Bone marrow (tissue), 2 donors: ENCODE measurements at regions not wholly inside any gene's neighbourhood (a gene's known extent, or its start where the extent isn't known, plus 50 kb on each side); places are given as distances from the start of the nearest gene placed in this dataset.
"Not testable (repeated sequence)": the region's sequence is repeated elsewhere in the genome, so short reads cannot be mapped to it uniquely, and the experiment has no call there.

Experiments used
- DNase-seq, 2 donors: peaks; one replicate each; lab custom pipeline; 2025; lab: John Stamatoyannopoulos, UW

GRCh38 chr2:220346919-220347318, 719.5 kb downstream of the SLC4A3 start:
- DNase-seq, result no peak

- no peak for DNase-seq
Observed at GRCh38 chr2:220347626-220348025, 720.2 kb downstream of the SLC4A3 start.

- no peak for DNase-seq
Observed at GRCh38 chr2:220348206-220348605, 720.8 kb downstream of the SLC4A3 start.

- DNase-seq, result no peak
Observed at GRCh38 chr2:220353897-220354296, 726.5 kb downstream of the SLC4A3 start.

- DNase-seq, result no peak
Observed at GRCh38 chr2:220356076-220356475, 728.6 kb downstream of the SLC4A3 start.

- DNase-seq, result no peak
Observed at GRCh38 chr2:220365023-220365422, 737.6 kb downstream of the SLC4A3 start.

GRCh38 chr2:220366765-220367164, 739.3 kb downstream of the SLC4A3 start:
- DNase-seq, result no peak

GRCh38 chr2:220370764-220371163, 743.3 kb downstream of the SLC4A3 start:
- no peak for DNase-seq

GRCh38 chr2:220371211-220371610, 743.8 kb downstream of the SLC4A3 start:
- DNase-seq, result no peak

- no peak for DNase-seq
Observed at GRCh38 chr2:220373878-220374277, 746.4 kb downstream of the SLC4A3 start.

- DNase-seq, result no peak
Observed at GRCh38 chr2:220374282-220374681, 746.9 kb downstream of the SLC4A3 start.

GRCh38 chr2:220377482-220378155, 750.2 kb downstream of the SLC4A3 start:
- DNase-seq, result no peak

- not testable (repeated sequence) for DNase-seq
Observed at GRCh38 chr2:220387758-220388157, 760.3 kb downstream of the SLC4A3 start.

- DNase-seq, result no peak
Observed at GRCh38 chr2:220393711-220394110, 766.3 kb downstream of the SLC4A3 start.

- no peak for DNase-seq
Observed at GRCh38 chr2:220394433-220394832, 767.0 kb downstream of the SLC4A3 start.

GRCh38 chr2:220396287-220396686, 768.9 kb downstream of the SLC4A3 start:
- DNase-seq, result no peak

- no peak for DNase-seq
Observed at GRCh38 chr2:220410296-220410695, 782.9 kb downstream of the SLC4A3 start.

- no peak for DNase-seq
Observed at GRCh38 chr2:220417503-220417902, 790.1 kb downstream of the SLC4A3 start.

GRCh38 chr2:220419647-220420046, 792.2 kb downstream of the SLC4A3 start:
- no peak for DNase-seq

- no peak for DNase-seq
Observed at GRCh38 chr2:220420820-220421219, 793.4 kb downstream of the SLC4A3 start.

- DNase-seq, result no peak
Observed at GRCh38 chr2:220422676-220423075, 795.2 kb downstream of the SLC4A3 start.

- no peak for DNase-seq
Observed at GRCh38 chr2:220424561-220424960, 797.1 kb downstream of the SLC4A3 start.

GRCh38 chr2:220432645-220433044, 805.2 kb downstream of the SLC4A3 start:
- no peak for DNase-seq

GRCh38 chr2:220433131-220433530, 805.7 kb downstream of the SLC4A3 start:
- no peak for DNase-seq
